ENCODE measurements at regions not wholly inside any gene's neighbourhood (a gene's known extent, or its start where the extent isn't known, plus 50 kb on each side); places are given as distances from the start of the nearest gene placed in this dataset.
"Not testable (repeated sequence)": the region's sequence is repeated elsewhere in the genome, so short reads cannot be mapped to it uniquely, and the experiment has no call there.

DNA sequence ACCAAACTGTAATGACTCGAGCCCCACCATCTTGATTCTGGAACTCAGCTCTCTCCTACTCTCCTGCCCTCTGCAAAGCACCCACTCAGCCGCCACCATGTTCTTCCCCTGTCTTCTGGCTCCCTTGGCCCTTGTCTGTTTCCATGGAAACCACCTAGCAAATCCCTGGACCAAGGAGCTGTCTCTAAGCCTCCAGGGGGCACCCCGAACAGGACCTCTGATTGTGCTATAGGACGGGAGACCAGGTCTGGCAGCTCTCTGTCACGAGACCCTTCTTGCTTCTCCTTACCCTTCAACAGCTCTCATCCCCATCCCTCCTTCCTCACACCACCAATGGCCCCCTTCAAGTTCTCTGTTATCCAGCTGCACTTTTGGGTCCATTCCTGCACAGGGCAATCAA lies 277.7 kb upstream of the ZNF507 start:
- DNase-seq: no peak
- H3K36me3 Mint-ChIP-seq (ENCODE audit: low read depth): no peaks in the 10 kb centered on the region
- H3K4me1 Mint-ChIP-seq: no peaks in the 10 kb centered on the region
- ChIA-PET POLR2A (no interaction called here), CTCF (no interaction called here)
- no peak overlapping the region for H3K4me3 Mint-ChIP-seq
- no peaks in the 10 kb centered on the region for H3K27me3 Mint-ChIP-seq
- TF ChIP-seq, protein P1, sequence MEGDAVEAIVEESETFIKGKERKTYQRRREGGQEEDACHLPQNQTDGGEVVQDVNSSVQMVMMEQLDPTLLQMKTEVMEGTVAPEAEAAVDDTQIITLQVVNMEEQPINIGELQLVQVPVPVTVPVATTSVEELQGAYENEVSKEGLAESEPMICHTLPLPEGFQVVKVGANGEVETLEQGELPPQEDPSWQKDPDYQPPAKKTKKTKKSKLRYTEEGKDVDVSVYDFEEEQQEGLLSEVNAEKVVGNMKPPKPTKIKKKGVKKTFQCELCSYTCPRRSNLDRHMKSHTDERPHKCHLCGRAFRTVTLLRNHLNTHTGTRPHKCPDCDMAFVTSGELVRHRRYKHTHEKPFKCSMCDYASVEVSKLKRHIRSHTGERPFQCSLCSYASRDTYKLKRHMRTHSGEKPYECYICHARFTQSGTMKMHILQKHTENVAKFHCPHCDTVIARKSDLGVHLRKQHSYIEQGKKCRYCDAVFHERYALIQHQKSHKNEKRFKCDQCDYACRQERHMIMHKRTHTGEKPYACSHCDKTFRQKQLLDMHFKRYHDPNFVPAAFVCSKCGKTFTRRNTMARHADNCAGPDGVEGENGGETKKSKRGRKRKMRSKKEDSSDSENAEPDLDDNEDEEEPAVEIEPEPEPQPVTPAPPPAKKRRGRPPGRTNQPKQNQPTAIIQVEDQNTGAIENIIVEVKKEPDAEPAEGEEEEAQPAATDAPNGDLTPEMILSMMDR (IDR thresholded peaks at IDR 0.05): no peak
- intact Hi-C loops (cut with micrococcal nuclease): no loop called here
- no peak for ATAC-seq (ENCODE audit: low read depth)
- H3K27ac Mint-ChIP-seq: no peak overlapping the region
- peaks cover 5% of the 10 kb centered on the region for H3K9me3 Mint-ChIP-seq

DNA sequence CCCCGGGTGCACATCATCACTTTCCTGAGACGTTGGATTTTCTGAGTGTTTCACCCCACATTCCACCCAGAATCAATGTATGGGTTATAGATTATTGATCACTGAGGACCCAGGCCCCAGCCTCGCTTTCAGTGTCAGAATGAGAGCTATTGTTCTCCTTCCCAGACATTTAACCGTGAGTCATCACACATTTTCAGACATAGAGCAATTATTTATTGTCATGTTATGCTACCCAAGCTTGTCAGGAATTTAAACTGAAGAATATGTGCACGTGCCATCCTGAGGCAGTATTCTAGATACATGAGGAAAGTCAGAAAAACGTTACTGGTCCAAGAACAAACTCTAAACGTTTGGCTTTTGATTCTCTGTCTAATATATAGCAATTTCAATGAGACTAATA lies 276.6 kb upstream of the ZNF507 start:
- CTCF ChIA-PET: no interaction called here
- POLR2A ChIA-PET: no interaction called here
- intact Hi-C loops (cut with micrococcal nuclease): no loop called here

DNA sequence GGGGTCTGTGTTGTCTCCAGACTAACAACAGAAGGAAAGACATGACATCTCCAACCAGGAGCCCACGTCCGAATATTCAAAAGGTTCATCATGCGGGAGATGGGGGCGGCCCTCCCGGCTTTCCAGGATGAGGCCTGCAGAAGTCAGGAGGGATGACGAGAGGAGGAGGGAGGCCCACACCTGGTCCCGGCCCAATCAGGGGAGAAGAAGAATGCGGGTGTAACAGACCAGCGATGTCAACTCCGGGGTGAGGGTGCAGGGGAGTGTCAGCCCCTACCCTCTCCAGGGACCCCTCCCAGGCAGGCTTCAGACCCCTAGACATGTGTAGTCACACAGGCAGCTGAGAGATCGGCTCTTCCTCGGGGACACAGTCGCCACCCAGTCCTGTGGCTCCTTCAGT lies 275.3 kb upstream of the ZNF507 start:
- DNase-seq: no peak
- POLR2A ChIA-PET: no interaction called here
- TF ChIP-seq, protein P1 (IDR thresholded peaks at IDR 0.05): no peak

More for the DNA sequence above, 276.6 kb upstream of the ZNF507 start:
- no peaks in the 10 kb centered on the region for H3K36me3 Mint-ChIP-seq (ENCODE audit: low read depth)
- no peak overlapping the region for H3K27ac Mint-ChIP-seq
- TF ChIP-seq, protein P1 (IDR thresholded peaks at IDR 0.05): no peak
- no peak for DNase-seq
- peaks cover 2% of the 10 kb centered on the region for H3K9me3 Mint-ChIP-seq
- no peak overlapping the region for H3K4me3 Mint-ChIP-seq
- ATAC-seq (ENCODE audit: low read depth): no peak
- no peaks in the 10 kb centered on the region for H3K27me3 Mint-ChIP-seq
- H3K4me1 Mint-ChIP-seq: no peaks in the 10 kb centered on the region

DNA sequence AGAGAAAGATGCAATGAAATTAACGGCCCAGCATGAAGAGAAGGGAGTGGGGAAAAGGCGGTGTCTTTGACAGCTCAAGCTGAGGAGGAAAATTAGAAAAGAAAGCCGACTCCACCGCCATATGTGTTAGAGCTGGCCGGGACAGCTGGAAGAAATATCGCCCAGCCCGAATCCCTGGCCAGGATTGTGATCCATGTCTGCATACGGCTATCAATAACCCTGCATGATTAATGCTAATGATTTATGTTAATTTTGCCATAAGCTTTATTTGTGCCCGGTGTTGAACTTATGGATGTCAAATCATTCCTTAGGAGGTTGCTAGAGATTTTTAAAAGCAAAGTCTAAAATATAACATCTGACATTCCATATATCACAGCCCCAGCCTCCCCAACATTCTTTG lies 263.4 kb upstream of the ZNF507 start:
- Mint-ChIP-seq H3K27ac (no peak overlapping the region), H3K9me3 (peaks cover 5% of the 10 kb centered on the region), H3K4me3 (no peak overlapping the region), H3K27me3 (no peaks in the 10 kb centered on the region), H3K4me1 (no peaks in the 10 kb centered on the region), H3K36me3 (ENCODE audit: low read depth) (no peaks in the 10 kb centered on the region)
- intact Hi-C loops (cut with micrococcal nuclease): no loop called here
- TF ChIP-seq, protein P1 (IDR thresholded peaks at IDR 0.05): no peak
- ChIA-PET CTCF (no interaction called here), POLR2A (no interaction called here)
- DNase-seq (no peak), ATAC-seq (ENCODE audit: low read depth) (no peak)

More for the DNA sequence above, 275.3 kb upstream of the ZNF507 start:
- intact Hi-C loops (cut with micrococcal nuclease): no loop called here
- CTCF ChIA-PET: no interaction called here
- no peak for ATAC-seq (ENCODE audit: low read depth)
- no peak overlapping the region for H3K4me3 Mint-ChIP-seq
- H3K9me3 Mint-ChIP-seq: no peaks in the 10 kb centered on the region
- H3K27ac Mint-ChIP-seq: no peak overlapping the region
- no peaks in the 10 kb centered on the region for H3K27me3 Mint-ChIP-seq
- no peaks in the 10 kb centered on the region for H3K4me1 Mint-ChIP-seq
- H3K36me3 Mint-ChIP-seq (ENCODE audit: low read depth): no peaks in the 10 kb centered on the region

DNA sequence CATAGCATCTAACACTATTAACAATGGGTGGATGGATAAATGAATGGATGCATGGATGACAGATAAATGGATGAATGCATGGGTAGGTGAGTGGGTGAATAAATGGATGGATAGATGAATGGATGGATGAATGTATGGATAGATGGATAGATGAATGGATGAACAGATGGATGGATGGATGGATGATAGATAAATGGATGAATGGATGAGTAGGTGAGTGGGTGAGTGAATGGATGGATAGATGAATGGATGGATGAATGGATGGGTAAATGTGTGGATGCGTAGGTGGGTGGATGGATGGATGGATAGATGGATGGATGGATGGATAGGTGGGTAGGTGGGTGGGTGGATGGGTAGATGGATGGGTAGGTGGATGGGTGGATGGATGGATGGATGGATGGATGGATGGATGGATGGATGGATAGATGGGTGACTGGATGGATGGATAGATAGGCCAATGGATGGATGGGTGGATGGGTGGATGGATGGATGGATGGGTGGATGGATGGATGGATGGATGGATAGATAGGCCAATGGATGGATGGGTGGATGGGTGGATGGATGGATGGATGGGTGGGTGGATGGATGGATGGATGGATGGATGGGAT lies 260.6 kb upstream of the ZNF507 start:
- POLR2A ChIA-PET; H3K4me3 Mint-ChIP-seq; H3K27ac Mint-ChIP-seq; H3K4me1 Mint-ChIP-seq; H3K27me3 Mint-ChIP-seq; CTCF ChIA-PET; H3K9me3 Mint-ChIP-seq; H3K36me3 Mint-ChIP-seq (ENCODE audit: low read depth); DNase-seq; ATAC-seq (ENCODE audit: low read depth); intact Hi-C loops (cut with micrococcal nuclease): not testable (repeated sequence)

DNA sequence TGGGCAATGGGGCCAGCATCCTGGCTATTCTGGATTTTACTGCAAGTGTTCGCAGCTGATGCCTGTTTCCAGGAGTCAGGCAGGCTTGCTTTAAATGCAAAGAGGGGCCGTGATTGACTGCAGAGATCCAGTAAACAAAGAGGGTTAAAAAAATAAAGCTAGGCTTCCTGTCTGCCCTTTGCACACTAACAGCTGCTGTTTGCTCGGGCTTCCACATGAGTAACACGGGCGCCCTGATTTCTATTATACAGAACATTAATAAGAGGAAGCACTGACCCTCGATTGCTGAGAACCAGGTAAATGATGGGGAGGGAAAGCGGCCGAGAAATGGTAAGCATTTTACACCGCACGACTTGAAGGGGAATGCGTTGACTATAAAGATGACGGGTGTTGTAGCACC lies 254.2 kb upstream of the ZNF507 start:
- POLR2A ChIA-PET: no interaction called here
- Mint-ChIP-seq H3K27me3 (no peaks in the 10 kb centered on the region), H3K36me3 (ENCODE audit: low read depth) (no peaks in the 10 kb centered on the region), H3K9me3 (peaks cover 8% of the 10 kb centered on the region), H3K4me1 (no peaks in the 10 kb centered on the region), H3K4me3 (no peak overlapping the region), H3K27ac (no peak overlapping the region)
- CTCF ChIA-PET: no interaction called here
- DNase-seq (no peak), ATAC-seq (ENCODE audit: low read depth) (no peak)
- intact Hi-C loops (cut with micrococcal nuclease): no loop called here
- TF ChIP-seq, protein P1 (IDR thresholded peaks at IDR 0.05): no peak
